NCI-H345 (cell line): ENCODE measurements at regions not wholly inside any gene's neighbourhood (a gene's known extent, or its start where the extent isn't known, plus 50 kb on each side); places are given as distances from the start of the nearest gene placed in this dataset.

Source experiments
- DNase-seq: peaks from one replicate; lab custom pipeline; 2025; lab: John Stamatoyannopoulos, UW

- DNase-seq, result no peak
Measured at GRCh38 chr5:165094782-165095181, 1589.4 kb downstream of the MAT2B start.

DNA sequence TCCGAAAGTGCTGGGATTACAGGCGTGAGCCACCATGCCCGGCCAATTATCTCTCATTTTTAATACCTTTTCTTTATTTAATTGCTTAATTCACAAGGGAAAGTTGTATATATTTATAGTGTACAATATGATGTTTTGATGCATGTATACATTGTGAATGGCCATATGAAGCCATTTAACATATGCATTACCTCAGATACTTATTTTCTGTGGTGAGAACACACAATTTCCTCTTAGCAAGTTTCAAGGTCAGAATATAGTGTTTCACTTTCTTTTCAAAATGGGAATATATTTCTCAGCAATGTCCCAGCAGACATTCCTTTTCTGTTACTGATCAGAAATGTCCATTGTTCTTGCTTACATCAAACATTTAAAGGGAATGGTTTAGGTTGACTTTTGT is 1596.3 kb downstream of the MAT2B start:
- DNase-seq, result no peak

DNA sequence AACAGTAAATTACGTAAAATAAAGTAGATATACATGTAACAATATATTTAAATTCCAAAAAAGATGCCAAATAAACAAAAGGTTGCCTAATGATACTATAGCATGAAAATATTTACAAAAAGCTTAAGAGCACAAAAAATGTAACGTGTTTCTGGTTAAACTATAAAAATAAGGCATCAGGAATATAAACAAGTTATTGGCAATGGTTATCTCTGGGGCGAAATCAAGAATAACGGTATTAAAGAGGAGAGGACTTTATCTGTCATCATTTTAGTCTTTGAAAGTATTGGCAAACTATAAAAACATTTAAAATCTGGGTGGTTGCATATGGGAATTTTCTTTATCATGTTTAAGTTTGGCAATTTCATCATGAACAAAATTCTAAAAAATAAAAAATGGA is 1599.2 kb downstream of the MAT2B start:
- DNase-seq, result no peak

GRCh38 chr5:165108809-165109208 is 1603.4 kb downstream of the MAT2B start:
- DNase-seq, result no peak

DNA sequence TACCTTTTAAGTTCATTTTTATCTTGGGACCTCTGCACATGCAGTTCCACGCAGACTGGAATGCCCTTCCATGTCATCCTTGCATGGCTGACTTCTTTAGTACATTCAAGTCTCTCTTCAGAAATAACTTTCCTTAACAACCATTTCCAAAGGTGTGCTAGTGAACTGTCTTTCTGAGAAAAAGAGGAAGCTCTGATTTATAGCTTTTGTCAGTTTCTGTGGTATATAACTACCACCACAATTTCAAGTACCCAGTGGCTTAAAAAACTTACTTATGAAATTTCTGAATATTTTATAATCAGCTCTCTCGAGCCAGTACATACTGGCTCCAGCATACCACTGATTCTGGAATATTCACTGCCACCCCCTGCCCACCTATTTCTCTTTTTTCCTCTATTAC is 1613.8 kb downstream of the MAT2B start:
- no peak for DNase-seq

- no peak for DNase-seq
Measured at GRCh38 chr5:165126598-165126997, 1621.2 kb downstream of the MAT2B start.

- DNase-seq, result no peak
Measured at GRCh38 chr5:165127941-165128340, 1622.5 kb downstream of the MAT2B start.

- DNase-seq, result no peak
Measured at GRCh38 chr5:165130656-165131055, 1625.2 kb downstream of the MAT2B start.

- no peak for DNase-seq
Measured at GRCh38 chr5:165134155-165134554, 1628.7 kb downstream of the MAT2B start.

- no peak for DNase-seq
Measured at GRCh38 chr5:165135565-165135964, 1630.1 kb downstream of the MAT2B start.

DNA sequence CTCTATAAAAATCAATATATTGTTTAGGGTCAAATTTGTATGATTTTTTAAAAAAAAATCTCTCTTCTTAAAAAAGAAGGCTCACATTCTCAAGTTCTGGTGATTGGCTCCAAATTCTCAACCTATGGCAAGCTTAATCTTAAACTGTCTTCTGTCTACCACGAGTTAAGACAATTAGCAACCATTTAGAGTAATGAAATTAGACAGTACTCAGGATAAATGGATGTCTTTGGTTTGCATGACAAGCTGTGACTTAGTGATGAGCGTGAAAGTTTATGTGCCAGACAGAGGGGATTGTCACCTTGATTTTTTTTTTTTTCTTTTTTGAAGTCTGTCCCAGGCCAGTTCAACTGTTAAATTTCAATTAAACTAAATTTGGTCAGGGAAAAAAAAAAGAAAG is 1632.3 kb downstream of the MAT2B start:
- DNase-seq, result no peak

DNA sequence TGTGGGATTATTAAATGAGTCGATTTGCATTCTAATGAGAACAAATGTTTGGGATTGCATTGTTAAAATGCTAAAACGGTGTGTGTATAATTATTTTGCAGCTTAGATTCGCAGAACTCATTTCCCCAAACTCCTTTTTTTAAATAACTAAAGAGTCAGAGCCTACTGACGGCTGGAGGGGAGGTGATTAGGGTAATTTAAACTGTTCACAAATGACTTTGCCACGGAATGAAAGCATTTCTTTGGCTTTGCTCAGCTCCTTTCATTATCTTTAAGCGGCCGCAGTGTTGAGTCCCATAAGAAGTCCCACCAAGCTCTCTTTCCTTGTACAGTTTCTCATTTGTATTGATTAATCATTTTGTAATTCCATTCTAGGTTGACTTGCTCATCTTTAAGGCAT is 1632.8 kb downstream of the MAT2B start:
- no peak for DNase-seq

DNA sequence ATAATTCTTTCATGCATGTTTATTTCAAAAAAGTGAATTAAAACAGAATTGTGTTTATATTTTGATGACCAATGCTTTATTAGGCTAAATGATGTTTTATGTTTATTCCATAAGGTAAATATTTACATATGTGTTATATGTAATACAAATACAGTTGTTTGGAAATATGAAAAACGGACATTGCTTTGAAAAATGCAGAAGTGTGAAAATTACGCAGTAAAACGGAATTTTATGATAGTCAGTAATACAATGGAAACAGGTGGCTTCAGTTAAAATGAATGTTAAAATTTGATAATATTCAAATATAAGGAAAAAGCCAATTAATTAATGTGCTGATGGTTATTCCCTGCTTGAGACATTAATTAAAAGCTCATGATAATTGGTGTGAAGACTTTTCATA is 1633.8 kb downstream of the MAT2B start:
- DNase-seq, result no peak

GRCh38 chr5:165139721-165140120 is 1634.3 kb downstream of the MAT2B start:
- DNase-seq, result no peak

- no peak for DNase-seq
Measured at GRCh38 chr5:165143741-165144140, 1638.3 kb downstream of the MAT2B start.

- DNase-seq, result no peak
Measured at GRCh38 chr5:165149431-165149830, 1644.0 kb downstream of the MAT2B start.

DNA sequence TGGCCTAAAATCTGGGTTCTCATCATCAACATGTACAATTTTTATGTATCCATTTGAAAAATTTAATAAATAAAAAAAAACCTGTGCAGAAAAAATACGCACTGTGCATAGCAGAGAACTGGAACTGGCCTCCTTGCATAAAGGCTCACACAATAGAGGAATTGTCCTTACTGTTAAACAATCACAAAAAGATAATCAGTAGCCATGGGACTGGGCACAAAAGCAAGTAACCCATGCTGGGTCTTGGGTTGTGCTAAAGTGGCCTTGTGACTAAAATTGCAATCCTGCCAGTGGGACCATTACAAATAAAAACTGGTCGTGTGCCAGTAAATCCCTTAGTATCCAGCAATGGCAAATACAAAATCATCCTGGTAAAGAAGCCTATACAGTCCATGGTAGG is 1646.6 kb downstream of the MAT2B start:
- DNase-seq, result no peak

DNA sequence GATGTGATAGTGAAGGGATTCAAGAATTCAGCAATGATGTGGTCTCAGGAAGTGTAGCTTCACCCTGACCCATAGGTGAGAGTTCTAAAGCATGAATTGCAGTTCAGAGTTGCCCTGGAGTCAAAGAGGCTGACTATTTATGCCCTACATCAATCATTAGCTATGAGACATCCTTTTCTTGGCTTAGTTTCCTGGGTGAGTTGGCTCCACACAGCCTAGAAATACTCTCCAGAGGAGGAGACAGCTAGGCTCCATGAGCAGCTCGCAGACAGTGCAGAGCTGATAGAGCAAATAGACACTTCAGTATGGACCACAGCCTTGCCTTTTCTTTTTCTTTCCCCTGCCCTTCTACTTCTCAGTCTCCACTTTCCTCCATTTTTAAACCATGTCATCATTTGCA is 1651.8 kb downstream of the MAT2B start:
- no peak for DNase-seq

- DNase-seq, result no peak
Measured at GRCh38 chr5:165161204-165161603, 1655.8 kb downstream of the MAT2B start.

- no peak for DNase-seq
Measured at GRCh38 chr5:165163861-165164260, 1658.4 kb downstream of the MAT2B start.

- no peak for DNase-seq
Measured at GRCh38 chr5:165173651-165174050, 1668.2 kb downstream of the MAT2B start.

DNA sequence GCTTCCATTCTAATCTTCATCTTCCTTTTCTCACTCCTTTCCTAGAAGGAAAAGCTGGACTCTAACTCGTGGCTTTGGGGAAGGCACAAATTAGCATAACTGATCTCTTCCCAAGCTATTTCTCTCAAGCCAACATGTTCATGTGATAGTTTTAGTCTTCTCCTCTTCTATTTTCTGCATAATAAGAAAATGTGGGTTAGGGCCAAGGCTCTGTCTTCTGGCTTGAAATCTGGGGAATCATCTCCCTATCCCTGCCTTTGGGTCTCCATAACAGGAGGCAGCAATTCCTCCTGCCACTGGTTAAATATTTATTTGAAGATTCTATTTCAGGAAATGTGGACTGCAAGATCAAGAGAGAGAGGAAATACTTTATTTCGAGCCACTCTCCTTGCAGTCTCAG is 1669.6 kb downstream of the MAT2B start:
- DNase-seq, result no peak

DNA sequence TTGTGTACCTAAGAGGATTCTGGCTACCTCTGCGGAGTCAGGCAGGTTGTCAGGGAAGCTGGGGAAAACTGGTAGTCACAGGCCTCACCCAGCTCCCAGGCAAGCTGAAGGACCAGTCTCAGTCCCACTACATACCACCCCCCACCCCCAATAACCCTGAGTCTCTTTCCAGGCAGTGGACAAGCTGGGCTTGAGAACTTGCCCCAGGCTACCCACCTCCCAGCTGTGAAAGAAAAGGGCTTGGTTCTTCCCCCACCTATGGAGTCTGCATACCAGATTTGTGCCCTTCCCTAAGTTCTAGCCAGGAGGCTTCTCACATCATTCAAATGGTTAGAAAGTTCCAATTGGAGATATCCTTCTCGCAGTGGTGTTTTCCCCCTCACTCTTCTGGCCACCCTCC is 1678.8 kb downstream of the MAT2B start:
- no peak for DNase-seq

DNA sequence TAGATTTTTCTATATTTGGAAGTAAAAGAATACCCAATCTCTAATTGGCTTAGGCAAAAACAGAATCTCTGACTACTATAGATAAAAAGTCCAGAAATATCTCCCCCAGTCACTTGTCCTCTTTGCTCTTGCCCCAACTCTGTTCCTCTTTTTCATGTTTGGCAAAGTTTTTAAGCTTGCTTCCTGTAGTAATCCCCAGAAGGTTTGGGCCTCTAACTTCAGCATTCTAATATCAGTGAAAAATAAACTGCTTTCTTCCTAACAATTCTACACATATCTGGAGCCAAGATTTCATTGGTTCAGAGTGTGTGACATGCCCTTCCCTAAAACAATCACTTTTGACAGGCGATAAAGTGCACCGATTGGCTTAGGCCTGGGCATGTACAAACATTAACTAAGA is 1680.3 kb downstream of the MAT2B start:
- no peak for DNase-seq

DNA sequence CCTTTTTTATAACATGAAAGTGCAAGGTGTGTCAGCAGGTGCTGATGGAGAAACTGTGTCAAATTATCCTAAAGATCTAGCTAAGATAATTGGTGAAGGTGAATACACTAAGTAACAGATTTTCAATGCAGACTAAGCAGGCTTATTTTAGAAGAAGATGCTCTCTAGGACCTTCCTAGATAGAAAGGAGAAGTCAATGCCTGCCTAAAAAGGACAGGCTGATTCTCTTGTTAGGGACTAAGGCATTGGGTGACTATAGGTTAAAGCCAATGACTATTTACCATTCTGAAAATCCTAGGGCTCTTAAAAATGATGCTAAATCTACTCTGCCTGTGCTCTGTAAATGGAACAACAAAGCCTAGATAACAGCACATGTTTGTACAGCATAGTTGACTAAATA is 1682.4 kb downstream of the MAT2B start:
- DNase-seq, result no peak
